AG04450 (cell line): ENCODE measurements at regions not wholly inside any gene's neighbourhood (a gene's known extent, or its start where the extent isn't known, plus 50 kb on each side); places are given as distances from the start of the nearest gene placed in this dataset.

Source experiments
- CTCF ChIA-PET: fragments of 300-600, 350-600 bp; formaldehyde crosslinking; extraction: SDS; loops from one replicate; lab custom pipeline; 2022; ENCODE audit warnings: antibody characterized with exemption, inconsistent platforms; lab: Charles Lee
- POLR2A ChIA-PET: fragments of 350-600 bp; formaldehyde crosslinking; extraction: SDS; loops from one replicate; lab custom pipeline; 2021; ENCODE audit warnings: antibody characterized with exemption, inconsistent platforms; lab: Yijun Ruan, JAX
- DNase-seq: peaks from one replicate; pipeline ENCODE4 v3.0.0-alpha.2; 2011; ENCODE audit warnings: low read depth, low spot score
- H3K27ac ChIP-seq: one replicate; pipeline ENCODE4 v1.5.1; 2012; ENCODE audit warnings: low read depth, low read length, control low read depth
- H3K27me3 ChIP-seq: one replicate; pipeline ENCODE4 v1.6.0; 2012; ENCODE audit warnings: low read length; ENCODE audit not compliant: control insufficient read depth, insufficient read depth
- H3K4me3 ChIP-seq: 2 replicates; pipeline ENCODE4 v1.5.1; 2011; ENCODE audit warnings: mild to moderate bottlenecking, low read depth, low read length, control low read depth
- H3K9me3 ChIP-seq: 2 replicates; pipeline ENCODE4 v1.5.1; 2012; ENCODE audit warnings: low read length; ENCODE audit not compliant: control insufficient read depth, insufficient read depth
- CTCF ChIP-seq: IDR thresholded peaks from 2 replicates; pipeline ENCODE4 v1.5.1; 2011; ENCODE audit warnings: low read depth, low read length, control low read depth, inconsistent platforms

DNA sequence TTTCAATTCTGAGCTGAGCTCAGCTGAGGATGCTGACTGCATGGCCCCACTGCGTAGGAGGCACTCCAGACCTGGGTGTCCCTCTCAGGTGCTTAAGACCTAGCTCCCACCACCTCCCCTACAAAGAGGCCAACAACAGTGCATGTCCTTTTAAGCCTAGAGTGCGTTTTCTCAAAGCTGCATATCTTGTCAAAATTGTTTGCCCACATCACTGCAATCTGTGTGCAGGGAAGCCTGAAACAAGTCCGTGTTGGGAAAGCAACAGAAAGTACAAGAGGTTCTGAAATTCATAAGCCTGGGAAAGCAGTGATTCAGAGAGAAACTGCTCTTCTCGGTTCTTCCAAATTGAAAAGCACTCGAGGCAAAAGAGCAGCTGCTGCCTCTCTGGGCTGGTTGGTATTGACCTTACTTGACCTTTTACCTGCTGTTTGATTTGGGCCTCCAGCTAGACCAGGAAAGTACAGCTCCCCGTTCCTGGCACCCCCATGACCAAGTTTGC, 238.4 kb downstream of the NR2F1-AS1 start:
- CTCF ChIA-PET: no interaction called here
- POLR2A ChIA-PET: no interaction called here
- H3K27ac ChIP-seq: no peak overlapping the region
- H3K4me3 ChIP-seq: no peak overlapping the region
- H3K9me3 ChIP-seq: no peaks in the 10 kb centered on the region; the same call in 1 of the 2 replicates
- no peaks in the 10 kb centered on the region for H3K27me3 ChIP-seq
- no peak for DNase-seq
- TF ChIP-seq CTCF: no peak

- no peak overlapping the region for H3K27ac ChIP-seq
- POLR2A ChIA-PET: no interaction called here
These were observed 240.1 kb downstream of the NR2F1-AS1 start for GRCh38 chr5:93340881-93341280.

DNA sequence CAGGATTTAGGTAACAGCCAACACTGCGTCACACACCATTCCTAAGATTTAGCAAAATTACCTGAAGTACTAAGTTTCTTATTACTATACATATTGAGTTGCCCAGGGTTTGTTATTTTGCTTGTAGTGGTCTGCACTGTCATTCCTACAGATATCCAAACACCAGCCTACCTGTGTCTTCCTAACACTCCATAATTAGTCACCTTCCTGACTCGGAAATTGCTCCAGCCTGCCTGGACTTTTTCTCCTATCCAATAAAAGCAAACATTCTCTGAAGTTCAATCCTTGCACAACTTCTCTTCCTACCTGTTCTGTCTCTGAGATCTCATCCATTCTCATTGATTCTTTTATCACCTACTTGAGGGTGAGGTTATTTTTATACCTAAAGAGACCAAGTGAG, 243.9 kb downstream of the NR2F1-AS1 start:
- Histone ChIP-seq H3K27ac (no peak overlapping the region), H3K27me3 (no peaks in the 10 kb centered on the region), H3K9me3 (no peaks in the 10 kb centered on the region), H3K4me3 (no peak overlapping the region)
- TF ChIP-seq CTCF: no peak
- ChIA-PET POLR2A (no interaction called here), CTCF (no interaction called here)
- no peak for DNase-seq

More at GRCh38 chr5:93340881-93341280, 240.1 kb downstream of the NR2F1-AS1 start:
- CTCF ChIA-PET: no interaction called here
- Histone ChIP-seq H3K27me3 (no peaks in the 10 kb centered on the region), H3K4me3 (no peak overlapping the region), H3K9me3 (no peaks in the 10 kb centered on the region)
- no peak for TF ChIP-seq CTCF
- no peak for DNase-seq

DNA sequence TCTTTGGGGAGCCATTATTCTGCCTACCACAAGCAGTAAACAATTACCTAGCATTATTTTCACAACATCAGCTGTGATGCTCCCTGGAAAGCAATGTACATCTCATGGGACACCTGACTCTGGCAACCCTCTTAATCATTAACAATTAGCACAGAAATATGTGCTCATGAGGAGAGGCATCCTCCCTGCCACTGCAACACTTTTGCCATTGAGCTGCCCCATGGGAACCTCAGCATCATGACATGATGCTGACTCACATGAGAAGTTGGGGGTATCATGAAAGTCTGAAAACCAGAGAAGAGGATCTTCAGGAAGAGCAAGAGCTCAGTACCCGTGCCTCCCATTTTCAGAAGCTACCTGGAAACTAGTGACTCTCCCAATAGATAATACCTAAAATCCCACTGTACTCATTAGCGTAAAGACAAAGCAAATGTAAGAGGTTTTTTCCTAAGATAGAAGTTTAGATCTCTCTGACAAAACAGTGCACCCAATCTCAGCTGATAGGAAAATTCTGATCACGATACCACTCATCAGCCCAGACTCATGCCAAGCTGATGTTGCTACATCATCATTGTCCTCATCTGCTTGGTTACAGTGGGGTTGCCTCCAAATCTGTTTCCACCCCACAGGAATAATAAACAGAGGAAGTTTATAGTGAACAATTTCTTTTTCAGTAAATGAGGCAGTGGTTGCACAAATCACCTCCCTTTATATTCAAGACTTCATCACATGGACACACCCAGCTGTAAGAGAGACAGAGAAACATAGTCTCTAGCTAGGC, 244.5 kb downstream of the NR2F1-AS1 start:
- Histone ChIP-seq H3K4me3 (no peak overlapping the region), H3K27me3 (no peaks in the 10 kb centered on the region), H3K9me3 (no peaks in the 10 kb centered on the region), H3K27ac (no peak overlapping the region)
- DNase-seq: no peak
- CTCF ChIA-PET: no interaction called here
- TF ChIP-seq CTCF: no peak
- POLR2A ChIA-PET: no interaction called here

DNA sequence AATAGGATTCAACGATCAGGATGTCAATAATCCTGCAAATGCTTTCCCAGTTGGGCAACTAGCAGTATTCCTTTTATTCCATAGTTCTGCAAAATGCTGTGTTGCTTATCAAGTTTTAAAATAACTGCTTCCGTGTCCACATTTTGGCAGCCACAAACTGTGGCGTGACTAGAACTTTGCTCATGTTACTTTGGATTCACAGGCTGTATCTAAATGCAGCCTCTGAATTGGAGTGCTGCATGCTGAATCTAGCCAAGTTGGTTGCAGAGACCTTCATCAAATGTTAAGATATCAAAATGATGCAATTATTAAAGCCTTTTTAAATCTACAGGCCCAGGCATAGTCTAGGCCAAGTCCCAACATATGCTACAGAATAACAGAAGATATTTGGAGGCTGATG, 249.2 kb downstream of the NR2F1-AS1 start:
- Histone ChIP-seq H3K9me3 (no peaks in the 10 kb centered on the region), H3K4me3 (no peak overlapping the region), H3K27me3 (no peaks in the 10 kb centered on the region), H3K27ac (no peak overlapping the region)
- no peak for DNase-seq
- ChIA-PET CTCF (no interaction called here), POLR2A (no interaction called here)
- no peak for TF ChIP-seq CTCF
